HCT116 (cell line): ENCODE measurements at regions not wholly inside any gene's neighbourhood (a gene's known extent, or its start where the extent isn't known, plus 50 kb on each side); places are given as distances from the start of the nearest gene placed in this dataset.

Experiments used
- ATAC-seq: fragments of 200-7000 bp; cut with Tn5 transposase; 2 replicates; pipeline ENCODE4 v1.9.1; 2020; ENCODE audit warnings: mild to moderate bottlenecking, moderate library complexity
- BruUV-seq: library from RNA; stranded (reverse); fragments of 400-500 nt; replicated peaks from 2 replicates; lab custom pipeline; 2021; lab: Mats Ljungman, UMichigan
- CTCF ChIA-PET: fragments of 300-600 bp; sonication (Branson Sonifier 250); formaldehyde crosslinking; loops from one replicate; lab custom pipeline; 2021; ENCODE audit warnings: antibody characterized with exemption; lab: Charles Lee
- POLR2A ChIA-PET: fragments of 300-600, 350-600 bp; sonication (Branson Sonifier 250); formaldehyde crosslinking; loops from one replicate; lab custom pipeline; 2021; ENCODE audit warnings: antibody characterized with exemption; lab: Charles Lee
- RAD21 ChIA-PET, 2 experiments: fragments of 300-600 bp; sonication (Branson Sonifier 250); formaldehyde crosslinking; loops; one replicate each; lab custom pipeline; 2023; ENCODE audit warnings: low total read pairs in 2 of 2; ENCODE audit not compliant: uncharacterized antibody in 2 of 2, unreplicated experiment in 2 of 2, low non-redundant PET in 1 of 2; lab: Charles Lee
- DNase-seq: peaks from one replicate; pipeline ENCODE4 v3.0.0-alpha.2; 2010; ENCODE audit warnings: low read depth, low spot score
- H2AFZ ChIP-seq: fragments of 200-600 bp; shearing (Covaris generic), sonication (generic); 2 replicates; pipeline ENCODE4 v1.6.1; 2017; ENCODE audit warnings: low read depth, mixed run types, mixed read lengths, antibody characterized with exemption, low read length; ENCODE audit not compliant: poor library complexity, severe bottlenecking
- H3K27ac ChIP-seq: 2 replicates; pipeline ENCODE4 v1.5.1; 2012; ENCODE audit warnings: low read depth, low read length
- H3K27me3 ChIP-seq: fragments of 200-600 bp; sonication (generic); 2 replicates; pipeline ENCODE4 v1.6.1; 2016; ENCODE audit warnings: mixed run types, low read length, mixed read lengths; ENCODE audit not compliant: insufficient read depth
- H3K36me3 ChIP-seq, 2 experiments: fragments of 200-500 bp in 1 of 2; fragments of 200-600 bp in 1 of 2; sonication (Bioruptor generic) in 1 of 2; sonication (generic) in 1 of 2; 2 replicates each; pipeline versions ENCODE4 v1.5.1 to v1.6.1; 2014 to 2016; ENCODE audit warnings: low read length in 2 of 2, inconsistent platforms in 1 of 2, mixed read lengths in 1 of 2, mixed run types in 1 of 2; ENCODE audit not compliant: insufficient read depth in 2 of 2, control insufficient read depth in 1 of 2
- H3K4me1 ChIP-seq, 2 experiments: fragments of 200-600 bp in 1 of 2; sonication (generic) in 1 of 2; 2 replicates each; pipeline versions ENCODE4 v1.5.1 to v1.6.1; 2012 to 2017; ENCODE audit warnings: low read length in 2 of 2, inconsistent platforms in 1 of 2, mild to moderate bottlenecking in 1 of 2, mixed read lengths in 1 of 2, mixed run types in 1 of 2, moderate library complexity in 1 of 2; ENCODE audit not compliant: insufficient read depth in 2 of 2, control insufficient read depth in 1 of 2
- H3K4me2 ChIP-seq: fragments of 200-600 bp; sonication (generic); 2 replicates; pipeline ENCODE4 v1.6.1; 2017; ENCODE audit warnings: mixed run types, low read length, mixed read lengths
- H3K4me3 ChIP-seq, 2 experiments: fragments of 200-600 bp in 1 of 2; sonication (generic) in 1 of 2; replicated peaks in 1 of 2; 2 replicates each; pipeline ENCODE4 v1.5.1; 2011 to 2016; ENCODE audit warnings: low read length in 2 of 2, control low read depth in 1 of 2, low read depth in 1 of 2, mild to moderate bottlenecking in 1 of 2, mixed read lengths in 1 of 2, mixed run types in 1 of 2
- H3K79me2 ChIP-seq: fragments of 200-600 bp; sonication (generic); 2 replicates; pipeline ENCODE4 v1.6.1; 2017; ENCODE audit warnings: mild to moderate bottlenecking, mixed run types, low read length, moderate library complexity, mixed read lengths; ENCODE audit not compliant: insufficient read depth
- H3K9ac ChIP-seq: fragments of 200-600 bp; sonication (generic); 2 replicates; pipeline ENCODE4 v1.6.1; 2016; ENCODE audit warnings: low read length, mixed read lengths
- H3K9me2 ChIP-seq: fragments of 200-600 bp; sonication (generic), shearing (Covaris generic); 2 replicates; pipeline ENCODE4 v1.6.1; 2017; ENCODE audit warnings: mixed run types, mild to moderate bottlenecking, moderate library complexity; ENCODE audit not compliant: insufficient read depth
- H3K9me3 ChIP-seq, 2 experiments: fragments of 200-500 bp in 1 of 2; fragments of 200-600 bp in 1 of 2; sonication (Bioruptor generic) in 1 of 2; sonication (generic) in 1 of 2; 2 replicates each; pipeline ENCODE4 v1.6.1; 2014 to 2017; ENCODE audit warnings: low read length in 2 of 2, mixed read lengths in 2 of 2, inconsistent platforms in 1 of 2, low read depth in 1 of 2, mild to moderate bottlenecking in 1 of 2, mixed run types in 1 of 2, moderate library complexity in 1 of 2; ENCODE audit not compliant: control insufficient read depth in 1 of 2, insufficient read depth in 1 of 2
- H4K20me1 ChIP-seq: fragments of 200-600 bp; sonication (generic), shearing (Covaris generic); 2 replicates; pipeline ENCODE4 v1.6.1; 2017; ENCODE audit warnings: mixed run types, mild to moderate bottlenecking, moderate library complexity; ENCODE audit not compliant: insufficient read depth
- ATF3 ChIP-seq: IDR thresholded peaks from 2 replicates; pipeline ENCODE4 v1.6.1; 2012
- CEBPB ChIP-seq: IDR thresholded peaks from 2 replicates; pipeline ENCODE4 v1.6.1; 2012; ENCODE audit warnings: low read depth
- CTCF ChIP-seq, 3 experiments: fragments of 200-600 bp in 1 of 3; sonication (generic) in 1 of 3; IDR thresholded peaks in 2 of 3; conservative IDR thresholded peaks in 1 of 3; 2 replicates each; pipeline ENCODE4 v1.5.1; 2012 to 2017; ENCODE audit warnings: low read depth in 2 of 3, low read length in 2 of 3, antibody characterized with exemption in 1 of 3, borderline replicate concordance in 1 of 3, control low read depth in 1 of 3, mild to moderate bottlenecking in 1 of 3, mixed read lengths in 1 of 3, mixed run types in 1 of 3, moderate library complexity in 1 of 3; ENCODE audit not compliant: insufficient read depth in 1 of 3
- ELF1 ChIP-seq: IDR thresholded peaks from 2 replicates; pipeline ENCODE4 v1.6.1; 2012; ENCODE audit warnings: low read depth, borderline replicate concordance
- EZH2 ChIP-seq: fragments of 200-600 bp; sonication (generic); IDR thresholded peaks from 2 replicates; pipeline ENCODE4 v1.6.1; 2017; ENCODE audit warnings: antibody characterized with exemption, mixed run types
- EZH2phosphoT487 ChIP-seq: fragments of 200-600 bp; IDR thresholded peaks from 2 replicates; pipeline ENCODE4 v1.6.1; 2018; ENCODE audit warnings: antibody characterized with exemption, borderline replicate concordance
- FOSL1 ChIP-seq: IDR thresholded peaks from 2 replicates; pipeline ENCODE4 v1.6.1; 2012; ENCODE audit warnings: low read depth
- JUND ChIP-seq: IDR thresholded peaks from 2 replicates; pipeline ENCODE4 v1.6.1; 2012
- RAD21 ChIP-seq: IDR thresholded peaks from 2 replicates; pipeline ENCODE4 v1.6.1; 2012; ENCODE audit warnings: low read depth, mild to moderate bottlenecking
- TCF7L2 ChIP-seq: IDR thresholded peaks from 2 replicates; pipeline ENCODE4 v1.7.0; 2011; ENCODE audit warnings: borderline replicate concordance, inconsistent platforms; ENCODE audit not compliant: insufficient read depth, insufficient read length; ENCODE audit errors: extremely low read depth
- YY1 ChIP-seq: IDR thresholded peaks from 2 replicates; pipeline ENCODE4 v1.6.1; 2011; ENCODE audit warnings: low read length, low read depth, moderate library complexity, mild to moderate bottlenecking; ENCODE audit not compliant: insufficient replicate concordance; ENCODE audit errors: extremely low read depth
- ZNF274 ChIP-seq: fragments of 200-500 bp; sonication (Bioruptor generic); IDR thresholded peaks from 2 replicates; pipeline ENCODE4 v1.6.1; 2014; ENCODE audit warnings: mild to moderate bottlenecking, low read depth, low read length, inconsistent platforms
- intact Hi-C: fragments of 100-400 bp; cut with micrococcal nuclease; formaldehyde crosslinking; loops from 2 replicates; pipeline ENCODE4 v1.10.0; 2022
- TF ChIP-seq, protein P1 (sequence below): IDR thresholded peaks from 2 replicates; pipeline ENCODE4 v1.6.1; 2012

- H4K20me1 ChIP-seq = no peaks in the 10 kb centered on the region
- no peak overlapping the region for H3K9ac ChIP-seq
- RAD21 ChIA-PET = no interaction called here
- ATAC-seq (no peak), DNase-seq (no peak)
- H3K9me3 ChIP-seq = no peaks in the 10 kb centered on the region
- H3K4me2 ChIP-seq = no peak overlapping the region
- no peaks in the 10 kb centered on the region for H3K36me3 ChIP-seq
- H3K4me1 ChIP-seq = no peaks in the 10 kb centered on the region
- no peaks in the 10 kb centered on the region for H3K79me2 ChIP-seq
- intact Hi-C loops = no loop called here
- no peak overlapping the region for H3K27ac ChIP-seq
- CTCF ChIA-PET = no interaction called here
- no peak overlapping the region for H3K4me3 ChIP-seq
- H3K9me2 ChIP-seq = no peaks in the 10 kb centered on the region
- no TSS peak for BruUV-seq
- H3K27me3 ChIP-seq = no peaks in the 10 kb centered on the region
- no peak for TF ChIP-seq ATF3
- TF ChIP-seq CTCF (IDR thresholded peaks at IDR 0.05 in 2 of 3, conservative IDR thresholded peaks at IDR 0.05 in 1 of 3; ENCODE audit: borderline replicate concordance in 1 of 3, insufficient read depth in 1 of 3, low read depth in 2 of 3, low read length in 2 of 3) = peak in 2 of 3 experiments; percentile 22 to 28; a peak in 2 of 6 replicates
- peak; percentile 7; the same call in 1 of the 2 replicates for TF ChIP-seq RAD21
- POLR2A ChIA-PET = no interaction called here
- H2AFZ ChIP-seq = no peak overlapping the region
These were observed 207.0 kb downstream of the DMAC1 start for GRCh38 chr9:7592321-7593316.

DNA sequence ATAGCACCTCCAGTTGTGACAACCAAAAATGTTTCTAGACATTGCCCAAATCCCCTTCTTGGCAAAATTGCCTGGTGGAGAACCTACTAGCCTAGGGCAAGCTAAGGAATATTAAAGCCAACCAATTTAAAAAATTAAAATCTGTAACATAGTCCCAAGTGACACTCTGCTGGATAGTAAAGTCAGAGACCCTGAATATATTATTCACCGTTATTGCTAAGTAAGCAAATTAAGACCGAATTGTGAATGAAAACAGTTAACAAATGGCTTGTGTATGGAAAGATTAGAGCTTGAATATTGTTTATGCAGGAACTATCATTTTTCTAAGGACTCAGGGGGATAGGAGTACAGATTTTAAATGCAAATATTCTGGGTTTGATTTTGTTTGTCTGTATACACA is 208.1 kb downstream of the DMAC1 start:
- BruUV-seq = no TSS peak
- Histone ChIP-seq H2AFZ (no peak overlapping the region), H3K9me3 (no peaks in the 10 kb centered on the region), H3K9me2 (no peaks in the 10 kb centered on the region), H3K27me3 (no peaks in the 10 kb centered on the region), H3K4me2 (no peak overlapping the region), H3K4me1 (no peaks in the 10 kb centered on the region), H3K4me3 (no peak overlapping the region), H3K9ac (no peak overlapping the region), H3K79me2 (no peaks in the 10 kb centered on the region), H3K36me3 (no peaks in the 10 kb centered on the region), H3K27ac (no peak overlapping the region), H4K20me1 (no peaks in the 10 kb centered on the region)
- ChIA-PET CTCF (no interaction called here), RAD21 (no interaction called here), POLR2A (no interaction called here)
- intact Hi-C loops = no loop called here
- ATAC-seq (no peak), DNase-seq (no peak)
- TF ChIP-seq TCF7L2 (no peak), ELF1 (no peak), RAD21 (no peak), ZNF274 (no peak), FOSL1 (no peak), JUND (no peak), CTCF (IDR thresholded peaks at IDR 0.05 in 2 of 3, conservative IDR thresholded peaks at IDR 0.05 in 1 of 3; ENCODE audit: borderline replicate concordance in 1 of 3, insufficient read depth in 1 of 3, low read depth in 2 of 3, low read length in 2 of 3) (no peak), YY1 (no peak), EZH2phosphoT487 (no peak), EZH2 (no peak), CEBPB (no peak)
- TF ChIP-seq, protein P1, sequence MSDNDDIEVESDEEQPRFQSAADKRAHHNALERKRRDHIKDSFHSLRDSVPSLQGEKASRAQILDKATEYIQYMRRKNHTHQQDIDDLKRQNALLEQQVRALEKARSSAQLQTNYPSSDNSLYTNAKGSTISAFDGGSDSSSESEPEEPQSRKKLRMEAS = no peak
